Aorta (tissue), 5 donors: ENCODE measurements at regions not wholly inside any gene's neighbourhood (a gene's known extent, or its start where the extent isn't known, plus 50 kb on each side); places are given as distances from the start of the nearest gene placed in this dataset.

Source experiments
- ATAC-seq: fragments of 200-7000 bp; cut with Tn5 transposase; one replicate; pipeline ENCODE4 v1.9.1; 2022; ENCODE audit warnings: moderate library complexity; ENCODE audit not compliant: low FRiP score
- DNase-seq, 2 donors: peaks; one replicate each; pipeline ENCODE4 v3.0.0-alpha.2; 2020
- H3K27ac ChIP-seq, 2 donors: one replicate each; pipeline ENCODE4 v1.5.1; 2013; ENCODE audit warnings: low read length in 2 of 2, mild to moderate bottlenecking in 2 of 2, moderate library complexity in 2 of 2, control low read depth in 1 of 2, inconsistent platforms in 1 of 2, low read depth in 1 of 2
- H3K27me3 ChIP-seq, 2 donors: one replicate each; pipeline ENCODE4 v1.6.1; 2013; ENCODE audit warnings: control low read depth in 1 of 2, low read length in 1 of 2, mild to moderate bottlenecking in 1 of 2, moderate library complexity in 1 of 2; ENCODE audit not compliant: insufficient read depth in 2 of 2, control insufficient read depth in 1 of 2
- H3K36me3 ChIP-seq, 2 donors: one replicate each; pipeline ENCODE4 v1.6.1; 2013; ENCODE audit warnings: control low read depth in 1 of 2, low read length in 1 of 2, mild to moderate bottlenecking in 1 of 2; ENCODE audit not compliant: insufficient read depth in 2 of 2, control insufficient read depth in 1 of 2
- H3K4me1 ChIP-seq, 2 donors: one replicate each; pipeline ENCODE4 v1.6.1; 2013; ENCODE audit warnings: low read length in 2 of 2, control low read depth in 1 of 2, mild to moderate bottlenecking in 1 of 2, moderate library complexity in 1 of 2; ENCODE audit not compliant: insufficient read depth in 2 of 2, control insufficient read depth in 1 of 2
- H3K4me3 ChIP-seq, 2 donors: one replicate each; pipeline ENCODE4 v1.5.1; 2013; ENCODE audit warnings: low read length in 2 of 2, control low read depth in 1 of 2, mild to moderate bottlenecking in 1 of 2
- H3K9me3 ChIP-seq: one replicate; pipeline ENCODE4 v1.6.1; 2013; ENCODE audit warnings: mild to moderate bottlenecking, low read length; ENCODE audit not compliant: control insufficient read depth
- WGBS, 2 donors: extraction: QIAGEN DNeasy Blood & Tissue Kit; methylation state at CpG; one replicate each; pipeline ENCODE4 v1.1.7; 2013; 5-methylcytosine and 5-hydroxymethylcytosine counted together
- intact Hi-C, 2 donors: fragments of 100-400 bp; cut with DNase I; formaldehyde crosslinking; loops; one replicate each; pipeline versions ENCODE4 v1.14.2 to v1.15.0; 2022
- donor health status: healthy with polysubstance abuse.
- donor health status: Bipolar disorder and iron deficiency.
- donor health status: DM: no; HTN: no; CAD: no.
- donor health status: DM: no; HTN: no; CAD: no.
- donor health status: DM: yes; HTN: yes; CAD: no.

- Histone ChIP-seq H3K27me3 (no peaks in the 10 kb centered on the region), H3K9me3 (peaks cover 1% of the 10 kb centered on the region), H3K36me3 (no peaks in the 10 kb centered on the region), H3K27ac (no peak overlapping the region), H3K4me1 (no peaks in the 10 kb centered on the region), H3K4me3 (no peak overlapping the region)
- ATAC-seq (no peak), DNase-seq (no peak)
- intact Hi-C loops: no loop called here
- 35 to 40% methylated on average over 3 of the region's 3 CpGs for WGBS, 2 donors
These were observed 106.3 kb downstream of the GLRX3 start for GRCh38 chr10:130242513-130242912.

DNA sequence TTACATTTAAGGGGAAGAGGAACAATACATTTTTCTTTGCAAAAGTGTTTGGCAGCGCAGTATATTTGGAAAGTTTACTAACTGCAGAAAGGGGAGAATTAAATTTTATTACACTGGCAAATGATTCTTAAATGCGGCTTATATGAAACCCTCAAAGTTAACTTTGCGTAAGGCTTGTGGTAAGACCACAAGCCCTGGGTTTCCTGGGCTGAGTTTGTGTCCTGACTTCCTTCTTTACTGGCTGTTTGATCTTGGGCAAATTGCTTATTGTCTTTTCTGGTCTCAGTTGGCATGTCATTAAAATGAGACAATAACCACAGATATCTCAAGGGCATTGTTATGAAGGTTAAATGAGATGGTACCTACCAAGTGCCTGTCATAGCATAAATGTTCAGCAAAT, 106.8 kb downstream of the GLRX3 start:
- Histone ChIP-seq H3K36me3 (no peaks in the 10 kb centered on the region), H3K4me1 (no peaks in the 10 kb centered on the region), H3K27ac (no peak overlapping the region), H3K27me3 (no peaks in the 10 kb centered on the region), H3K4me3 (no peak overlapping the region), H3K9me3 (peaks cover 1% of the 10 kb centered on the region)
- 89 to 93% methylated on average over 3 of the region's 3 CpGs for WGBS, 2 donors
- intact Hi-C loops: no loop called here
- no peak for DNase-seq
- no peak for ATAC-seq

DNA sequence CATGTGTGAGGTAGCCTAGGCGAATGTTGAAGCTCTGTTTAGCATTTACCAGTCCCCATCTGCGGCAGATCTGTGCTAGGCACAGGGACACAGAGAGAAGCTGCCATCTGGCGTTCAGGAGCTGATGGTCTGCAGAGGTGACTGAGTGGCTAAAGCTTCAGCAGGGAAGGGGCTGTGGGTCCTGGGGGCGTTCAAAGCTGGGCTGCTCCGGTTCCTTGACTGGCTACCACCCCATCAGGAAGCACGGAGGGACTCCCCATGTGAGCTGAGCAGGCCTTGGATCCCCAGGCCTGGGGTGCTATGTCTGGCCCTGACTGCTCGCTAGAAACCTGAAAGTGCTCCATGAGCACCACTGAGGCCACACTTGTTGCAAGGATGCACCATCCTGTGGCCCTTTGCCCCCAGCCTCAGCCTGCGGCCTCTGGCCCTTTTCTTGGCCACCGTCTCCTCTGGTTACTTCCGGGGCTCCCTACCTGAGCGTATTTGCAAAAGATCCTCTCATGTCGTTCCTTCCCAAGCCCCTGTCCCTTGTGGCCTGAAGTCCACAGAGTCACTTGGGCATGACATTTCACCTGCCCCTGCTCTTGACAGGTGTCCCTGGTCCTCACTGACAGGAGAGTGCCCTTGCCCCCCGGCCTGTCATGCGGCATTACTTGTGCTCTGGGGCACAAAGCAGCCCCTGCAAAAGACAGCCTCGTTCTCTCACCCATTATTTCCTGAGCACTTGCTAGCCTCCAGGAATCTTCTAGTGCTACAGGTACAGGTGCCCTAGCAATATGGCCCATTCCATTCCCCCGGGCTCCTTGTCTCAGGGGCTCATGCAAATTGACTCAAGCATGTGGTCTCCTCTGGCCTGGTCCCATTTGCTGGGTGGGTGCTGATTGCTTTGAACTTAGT, 108.1 kb downstream of the GLRX3 start:
- ATAC-seq (no peak), DNase-seq (no peak)
- H3K27ac ChIP-seq: no peak overlapping the region
- WGBS, 2 donors: 86 to 89% methylated on average over 16 of the region's 16 CpGs
- H3K36me3 ChIP-seq: no peaks in the 10 kb centered on the region
- H3K9me3 ChIP-seq: peaks cover 1% of the 10 kb centered on the region
- intact Hi-C loops: no loop called here
- no peak overlapping the region for H3K4me3 ChIP-seq
- no peaks in the 10 kb centered on the region for H3K4me1 ChIP-seq
- H3K27me3 ChIP-seq: no peaks in the 10 kb centered on the region

- intact Hi-C loops: no loop called here
- Histone ChIP-seq H3K27me3 (no peaks in the 10 kb centered on the region), H3K4me1 (no peaks in the 10 kb centered on the region), H3K4me3 (no peak overlapping the region), H3K36me3 (no peaks in the 10 kb centered on the region), H3K9me3 (peaks cover 1% of the 10 kb centered on the region), H3K27ac (no peak overlapping the region)
- 86 to 88% methylated on average over 8 of the region's 8 CpGs for WGBS, 2 donors
- no peak for ATAC-seq
- no peak for DNase-seq
These were observed 108.8 kb downstream of the GLRX3 start for GRCh38 chr10:130244928-130245495.

- no peak for ATAC-seq
- intact Hi-C loops: no loop called here
- Histone ChIP-seq H3K27ac (no peak overlapping the region), H3K4me3 (no peak overlapping the region), H3K9me3 (peaks cover 1% of the 10 kb centered on the region), H3K36me3 (no peaks in the 10 kb centered on the region), H3K27me3 (no peaks in the 10 kb centered on the region), H3K4me1 (no peaks in the 10 kb centered on the region)
- no peak for DNase-seq
- WGBS, 2 donors: 86 to 91% methylated on average over 4 of the region's 4 CpGs
These were observed 109.9 kb downstream of the GLRX3 start for GRCh38 chr10:130246113-130246512.

GRCh38 chr10:130250127-130250526, 113.9 kb downstream of the GLRX3 start:
- DNase-seq (no peak), ATAC-seq (no peak)
- 54 to 78% methylated on average over 3 of the region's 3 CpGs for WGBS, 2 donors

DNA sequence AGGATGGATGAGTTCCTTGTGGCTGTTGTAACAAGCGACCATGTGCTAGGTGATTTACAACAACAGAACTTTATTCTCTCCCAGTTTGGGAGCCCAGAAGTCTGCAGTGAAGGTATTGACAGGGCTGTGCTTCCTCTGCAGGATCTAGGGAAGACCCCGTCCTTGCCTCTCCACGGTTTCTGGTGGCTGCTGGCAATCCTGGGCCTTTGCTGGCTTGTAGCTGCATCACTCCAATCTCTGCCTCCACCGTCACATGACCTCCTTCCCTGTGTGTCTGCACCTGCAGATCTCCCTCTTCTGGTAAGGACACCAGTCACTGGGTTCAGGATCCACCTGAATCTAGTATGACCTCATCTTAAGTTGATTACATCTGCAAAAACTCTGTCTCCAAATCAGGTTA, 115.6 kb downstream of the GLRX3 start:
- H3K27me3 ChIP-seq: no peaks in the 10 kb centered on the region
- DNase-seq (no peak), ATAC-seq (no peak)
- H3K9me3 ChIP-seq: no peaks in the 10 kb centered on the region
- no peak overlapping the region for H3K27ac ChIP-seq
- no peaks in the 10 kb centered on the region for H3K4me1 ChIP-seq
- WGBS, 2 donors: 64 to 75% methylated on average over 4 of the region's 4 CpGs
- H3K4me3 ChIP-seq: no peak overlapping the region
- H3K36me3 ChIP-seq: no peaks in the 10 kb centered on the region
- intact Hi-C loops: no loop called here

More at GRCh38 chr10:130250127-130250526, 113.9 kb downstream of the GLRX3 start:
- Histone ChIP-seq H3K9me3 (no peaks in the 10 kb centered on the region), H3K36me3 (no peaks in the 10 kb centered on the region), H3K27me3 (no peaks in the 10 kb centered on the region), H3K4me3 (no peak overlapping the region), H3K27ac (no peak overlapping the region), H3K4me1 (no peaks in the 10 kb centered on the region)
- intact Hi-C loops: no loop called here

- Histone ChIP-seq H3K27ac (no peak overlapping the region), H3K27me3 (no peaks in the 10 kb centered on the region), H3K4me3 (no peak overlapping the region), H3K4me1 (no peaks in the 10 kb centered on the region), H3K9me3 (no peaks in the 10 kb centered on the region), H3K36me3 (no peaks in the 10 kb centered on the region)
- intact Hi-C loops: no loop called here
- 63 to 65% methylated on average over 13 of the region's 13 CpGs for WGBS, 2 donors
- ATAC-seq (no peak), DNase-seq (no peak)
These were observed 118.1 kb downstream of the GLRX3 start for GRCh38 chr10:130254243-130254642.

DNA sequence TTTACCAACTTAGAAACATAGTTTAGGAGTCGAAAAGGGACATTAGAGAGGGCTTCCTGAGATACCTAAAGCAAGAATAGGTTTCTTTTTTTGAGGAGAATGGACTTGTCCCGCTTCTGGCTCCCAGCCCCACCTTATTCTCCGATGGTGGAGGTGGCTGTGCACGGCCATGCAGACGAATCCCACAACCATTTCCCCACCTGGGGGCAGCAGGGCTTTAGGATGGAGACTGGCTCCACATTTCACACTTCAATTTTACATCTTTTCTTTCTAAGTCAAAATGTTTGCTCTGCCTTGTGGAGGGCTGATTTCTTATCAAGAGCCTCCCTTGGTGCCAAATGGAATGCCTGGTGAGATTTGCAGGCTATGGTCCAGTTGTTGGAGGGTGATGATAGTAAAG, 118.5 kb downstream of the GLRX3 start:
- ATAC-seq: no peak
- H3K36me3 ChIP-seq: no peaks in the 10 kb centered on the region
- intact Hi-C loops: no loop called here
- H3K27ac ChIP-seq: no peak overlapping the region
- no peak overlapping the region for H3K4me3 ChIP-seq
- no peaks in the 10 kb centered on the region for H3K4me1 ChIP-seq
- 46 to 48% methylated on average over 5 of the region's 5 CpGs for WGBS, 2 donors
- no peak for DNase-seq
- no peaks in the 10 kb centered on the region for H3K27me3 ChIP-seq
- no peaks in the 10 kb centered on the region for H3K9me3 ChIP-seq
